ENCODE measurements at regions not wholly inside any gene's neighbourhood (a gene's known extent, or its start where the extent isn't known, plus 50 kb on each side); places are given as distances from the start of the nearest gene placed in this dataset.
A peak's percentile ranks its signal among the peaks of the same experiment; 100 is the strongest.

- no peaks in the 10 kb centered on the region for H3K9me3 ChIP-seq
- H3K36me3 ChIP-seq = no peaks in the 10 kb centered on the region
- peak; percentile 57 to 94 for DNase-seq (ENCODE audit: low spot score in 2 of 2)
- no peak overlapping the region for H3K4me3 ChIP-seq
- H3K4me1 ChIP-seq = peaks cover 0 to 3% of the 10 kb centered on the region in 2 donors
- TF ChIP-seq, protein P1, sequence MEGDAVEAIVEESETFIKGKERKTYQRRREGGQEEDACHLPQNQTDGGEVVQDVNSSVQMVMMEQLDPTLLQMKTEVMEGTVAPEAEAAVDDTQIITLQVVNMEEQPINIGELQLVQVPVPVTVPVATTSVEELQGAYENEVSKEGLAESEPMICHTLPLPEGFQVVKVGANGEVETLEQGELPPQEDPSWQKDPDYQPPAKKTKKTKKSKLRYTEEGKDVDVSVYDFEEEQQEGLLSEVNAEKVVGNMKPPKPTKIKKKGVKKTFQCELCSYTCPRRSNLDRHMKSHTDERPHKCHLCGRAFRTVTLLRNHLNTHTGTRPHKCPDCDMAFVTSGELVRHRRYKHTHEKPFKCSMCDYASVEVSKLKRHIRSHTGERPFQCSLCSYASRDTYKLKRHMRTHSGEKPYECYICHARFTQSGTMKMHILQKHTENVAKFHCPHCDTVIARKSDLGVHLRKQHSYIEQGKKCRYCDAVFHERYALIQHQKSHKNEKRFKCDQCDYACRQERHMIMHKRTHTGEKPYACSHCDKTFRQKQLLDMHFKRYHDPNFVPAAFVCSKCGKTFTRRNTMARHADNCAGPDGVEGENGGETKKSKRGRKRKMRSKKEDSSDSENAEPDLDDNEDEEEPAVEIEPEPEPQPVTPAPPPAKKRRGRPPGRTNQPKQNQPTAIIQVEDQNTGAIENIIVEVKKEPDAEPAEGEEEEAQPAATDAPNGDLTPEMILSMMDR (IDR thresholded peaks at IDR 0.05) = peak in 1 of 3 donors; percentile 7
- TF ChIP-seq POLR2AphosphoS5 (IDR thresholded peaks at IDR 0.05) (peak; percentile 37 to 73 (median 72)), POLR2A (IDR thresholded peaks at IDR 0.05) (no peak)
- peak overlapping the region; percentile 83 to 86 for H3K27ac ChIP-seq
- no peaks in the 10 kb centered on the region for H3K27me3 ChIP-seq
- intact Hi-C loops (cut with DNase I; ENCODE audit: low total_unique reads) = no loop called here
Observed at GRCh38 chr10:29839826-29840515, 205.2 kb upstream of the SVIL start.

- no peak overlapping the region for H3K4me3 ChIP-seq
- H3K27ac ChIP-seq = peak overlapping the region; percentile 83 to 86
- H3K4me1 ChIP-seq = peaks cover 0 to 3% of the 10 kb centered on the region in 2 donors
- no peaks in the 10 kb centered on the region for H3K27me3 ChIP-seq
- DNase-seq (ENCODE audit: low spot score in 2 of 2) = no peak
- no peaks in the 10 kb centered on the region for H3K36me3 ChIP-seq
- no peaks in the 10 kb centered on the region for H3K9me3 ChIP-seq
- TF ChIP-seq POLR2A (IDR thresholded peaks at IDR 0.05) (no peak), POLR2AphosphoS5 (IDR thresholded peaks at IDR 0.05) (no peak)
- TF ChIP-seq, protein P1 (IDR thresholded peaks at IDR 0.05) = no peak
- intact Hi-C loops (cut with DNase I; ENCODE audit: low total_unique reads) = no loop called here
Observed at GRCh38 chr10:29838539-29838938, 203.8 kb upstream of the SVIL start.

DNA sequence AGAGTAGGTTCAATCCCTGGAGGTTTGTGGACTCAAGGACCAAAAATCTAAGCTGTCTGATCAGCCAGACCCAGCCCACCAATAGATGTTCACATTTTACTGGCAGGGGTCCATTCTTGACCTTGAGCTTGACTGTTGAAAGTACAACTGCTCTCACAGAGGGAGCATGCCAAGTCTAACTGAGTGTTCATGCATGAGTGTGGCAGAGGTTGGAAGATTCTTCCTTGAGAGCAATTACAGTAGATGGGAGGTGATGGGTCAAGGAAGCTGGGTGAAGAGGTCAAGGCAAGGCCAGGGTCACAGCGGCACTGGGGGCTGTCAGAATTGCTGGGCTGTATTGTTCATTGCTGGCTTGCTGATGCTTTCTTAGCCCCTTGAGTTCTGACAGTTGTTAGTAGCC lies 202.8 kb upstream of the SVIL start:
- peaks cover 0 to 3% of the 10 kb centered on the region in 2 donors for H3K4me1 ChIP-seq
- H3K4me3 ChIP-seq = no peak overlapping the region
- no peak overlapping the region for H3K27ac ChIP-seq
- no peak for DNase-seq (ENCODE audit: low spot score in 2 of 2)
- TF ChIP-seq, protein P1 (IDR thresholded peaks at IDR 0.05) = no peak
- no peak for TF ChIP-seq POLR2AphosphoS5 (IDR thresholded peaks at IDR 0.05)
- no peak for TF ChIP-seq POLR2A (IDR thresholded peaks at IDR 0.05)
- H3K9me3 ChIP-seq = no peaks in the 10 kb centered on the region
- no peaks in the 10 kb centered on the region for H3K27me3 ChIP-seq
- no peaks in the 10 kb centered on the region for H3K36me3 ChIP-seq
- intact Hi-C loops (cut with DNase I; ENCODE audit: low total_unique reads) = no loop called here

DNA sequence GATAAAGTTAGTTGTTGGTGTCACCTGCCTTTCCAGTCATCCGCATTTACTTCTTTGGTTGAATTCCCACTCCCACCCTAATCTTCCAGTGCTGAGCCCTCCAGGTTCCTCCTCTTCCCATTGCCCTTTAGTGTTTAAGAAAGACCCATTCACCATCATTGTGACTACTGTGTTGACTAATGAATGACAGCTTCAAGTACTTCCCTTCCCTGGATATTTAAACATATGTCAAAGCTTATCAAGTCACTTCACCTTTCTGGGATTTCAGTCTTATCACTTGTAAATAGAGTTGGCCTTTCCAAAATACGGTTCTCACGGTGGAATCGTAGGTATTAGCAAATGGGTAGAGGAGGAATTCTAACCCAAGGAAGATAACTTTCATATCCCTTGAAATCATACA lies 201.6 kb upstream of the SVIL start:
- Histone ChIP-seq H3K36me3 (no peaks in the 10 kb centered on the region), H3K27ac (no peak overlapping the region), H3K4me1 (no peaks in the 10 kb centered on the region), H3K27me3 (no peaks in the 10 kb centered on the region), H3K4me3 (no peak overlapping the region), H3K9me3 (no peaks in the 10 kb centered on the region)
- intact Hi-C loops (cut with DNase I; ENCODE audit: low total_unique reads) = no loop called here
- no peak for DNase-seq (ENCODE audit: low spot score in 2 of 2)
- TF ChIP-seq, protein P1 (IDR thresholded peaks at IDR 0.05) = no peak
- TF ChIP-seq POLR2AphosphoS5 (IDR thresholded peaks at IDR 0.05) = no peak

- DNase-seq (ENCODE audit: low spot score in 2 of 2) = no peak
- H3K27me3 ChIP-seq = no peaks in the 10 kb centered on the region
- intact Hi-C loops (cut with DNase I; ENCODE audit: low total_unique reads) = no loop called here
- H3K36me3 ChIP-seq = no peaks in the 10 kb centered on the region
- TF ChIP-seq POLR2AphosphoS5 (IDR thresholded peaks at IDR 0.05) (no peak), POLR2A (IDR thresholded peaks at IDR 0.05) (no peak)
- TF ChIP-seq, protein P1 (IDR thresholded peaks at IDR 0.05) = no peak
- H3K4me1 ChIP-seq = no peaks in the 10 kb centered on the region
- no peaks in the 10 kb centered on the region for H3K9me3 ChIP-seq
- H3K4me3 ChIP-seq = no peak overlapping the region
- peak overlapping the region in 1 of 2 donors; percentile 52 for H3K27ac ChIP-seq
Observed at GRCh38 chr10:29835055-29835454, 200.3 kb upstream of the SVIL start.

Data from breast epithelium (tissue), 4 donors.